Stimulated activated CD4-positive, alpha-beta T cell treated with anti-CD3 and anti-CD28 coated beads, Interleukin-15, amount 100 ng/mL, for 1 hour (primary cell): ENCODE measurements at regions not wholly inside any gene's neighbourhood (a gene's known extent, or its start where the extent isn't known, plus 50 kb on each side); places are given as distances from the start of the nearest gene placed in this dataset.

ENCODE experiments used
- DNase-seq, 2 donors: peaks; one replicate each; pipeline ENCODE4 v3.0.0-alpha.2; 2020; ENCODE audit warnings: low read depth in 1 of 2, low spot score in 1 of 2

- no peak for DNase-seq
Observed at GRCh38 chr9:38286766-38287165, 105.7 kb upstream of the ALDH1B1 start.

DNA sequence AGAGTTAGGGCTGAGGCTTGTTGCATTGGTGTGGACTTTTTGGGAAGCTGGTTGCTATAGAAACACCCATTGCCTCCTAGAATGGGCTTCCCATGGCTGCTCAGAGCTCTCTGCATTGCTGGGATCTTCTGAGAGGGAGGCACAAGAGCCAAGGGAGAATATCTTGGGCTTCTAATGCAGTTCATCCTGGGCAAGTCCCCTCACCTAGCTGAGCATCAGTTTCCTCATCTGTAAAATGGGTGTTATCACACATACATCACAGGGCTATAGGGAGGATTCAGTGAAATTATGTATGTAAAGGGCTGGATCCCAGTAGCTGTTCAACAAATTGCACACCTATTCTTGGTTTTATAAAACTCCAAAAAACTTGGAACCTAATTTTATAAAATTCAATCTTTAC is 106.1 kb upstream of the ALDH1B1 start:
- no peak for DNase-seq

DNA sequence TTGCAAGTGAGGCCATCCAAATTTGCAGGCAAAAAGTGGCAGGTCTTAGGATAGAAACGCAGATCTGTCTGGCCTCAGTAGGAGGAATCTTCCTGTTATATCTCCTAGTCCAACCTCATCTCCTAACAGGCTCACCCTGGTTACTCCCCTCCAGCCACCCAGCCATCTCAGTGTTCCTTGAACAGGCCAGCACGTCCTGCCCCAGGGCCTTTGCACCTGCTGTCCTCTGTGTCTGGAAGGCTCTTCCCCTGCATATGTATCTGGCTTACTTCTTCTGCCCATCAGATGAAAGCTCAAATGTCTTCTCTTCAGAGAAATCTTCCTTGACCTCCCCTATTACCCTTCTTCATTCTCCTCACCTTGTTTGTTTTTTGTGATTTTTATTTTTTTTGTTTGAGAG is 107.3 kb upstream of the ALDH1B1 start:
- DNase-seq = no peak

GRCh38 chr9:38284588-38285051 is 107.9 kb upstream of the ALDH1B1 start:
- no peak for DNase-seq

- DNase-seq = no peak
Observed at GRCh38 chr9:38284039-38284575, 108.4 kb upstream of the ALDH1B1 start.

DNA sequence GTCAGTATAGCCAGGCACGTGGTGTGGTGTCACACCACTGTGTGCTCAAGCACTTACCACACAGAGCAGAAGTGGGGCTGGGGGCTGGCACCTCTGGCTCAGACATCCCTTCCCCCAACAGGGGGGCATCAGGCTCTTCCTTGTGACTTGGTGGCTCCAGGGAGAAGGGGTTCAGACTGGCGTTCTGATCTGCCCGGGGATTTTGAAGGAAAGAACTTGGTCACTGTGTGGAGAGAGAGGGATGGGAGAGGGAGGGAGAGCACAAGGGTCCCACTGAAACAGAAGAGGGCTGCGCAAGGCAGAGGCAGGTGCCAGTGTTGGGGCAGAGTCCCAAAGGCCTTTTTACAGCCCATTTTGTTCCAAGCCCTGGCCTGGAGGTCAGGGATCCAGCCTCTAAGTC is 109.7 kb upstream of the ALDH1B1 start:
- no peak for DNase-seq

DNA sequence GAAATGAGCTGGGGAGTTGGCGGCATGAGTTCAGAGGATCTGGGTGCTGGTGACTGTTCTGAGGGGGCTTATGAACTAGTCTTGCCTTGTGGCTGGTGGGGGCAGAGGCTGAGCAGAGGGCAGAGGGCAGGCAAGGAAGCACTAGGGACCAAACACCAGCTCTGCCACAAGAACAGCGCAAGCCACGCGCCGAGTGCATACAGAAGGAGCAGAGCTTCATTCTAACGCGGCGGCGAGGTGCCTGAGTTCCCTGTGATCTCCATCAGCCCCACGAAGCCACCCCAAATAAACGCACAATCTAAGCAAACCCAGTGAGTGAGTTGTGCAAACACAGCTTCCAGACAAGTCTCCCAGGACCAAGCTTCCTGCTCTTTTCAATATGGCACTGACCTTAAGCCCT is 110.6 kb upstream of the ALDH1B1 start:
- DNase-seq = no peak

DNA sequence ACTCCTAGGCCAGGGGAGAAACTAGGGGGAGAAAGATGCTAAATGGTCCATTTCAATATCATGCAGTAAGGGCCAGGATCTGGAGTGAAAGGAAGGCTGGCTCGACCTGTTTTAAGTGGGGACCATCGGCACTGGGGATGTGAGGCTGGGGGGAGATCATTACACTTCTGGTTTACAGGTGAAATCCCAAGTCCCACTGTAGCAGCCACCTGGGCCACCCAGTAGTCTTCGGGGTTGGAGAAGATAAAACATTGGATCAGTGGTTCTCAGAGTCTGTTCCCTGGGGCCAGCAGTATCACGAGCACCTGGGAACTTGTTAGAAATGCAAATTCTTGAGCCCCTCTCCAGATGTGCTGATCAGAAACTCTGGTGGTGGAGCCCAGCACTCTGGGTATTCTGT is 111.3 kb upstream of the ALDH1B1 start:
- DNase-seq = no peak

GRCh38 chr9:38280251-38280800 is 112.2 kb upstream of the ALDH1B1 start:
- DNase-seq = no peak

- DNase-seq = no peak
Observed at GRCh38 chr9:38278931-38279679, 113.4 kb upstream of the ALDH1B1 start.

- no peak for DNase-seq
Observed at GRCh38 chr9:38278457-38278856, 114.0 kb upstream of the ALDH1B1 start.

- no peak for DNase-seq
Observed at GRCh38 chr9:38277601-38278200, 114.8 kb upstream of the ALDH1B1 start.

GRCh38 chr9:38276771-38277439 is 115.6 kb upstream of the ALDH1B1 start:
- no peak for DNase-seq

- no peak for DNase-seq
Observed at GRCh38 chr9:38274800-38275199, 117.7 kb upstream of the ALDH1B1 start.

DNA sequence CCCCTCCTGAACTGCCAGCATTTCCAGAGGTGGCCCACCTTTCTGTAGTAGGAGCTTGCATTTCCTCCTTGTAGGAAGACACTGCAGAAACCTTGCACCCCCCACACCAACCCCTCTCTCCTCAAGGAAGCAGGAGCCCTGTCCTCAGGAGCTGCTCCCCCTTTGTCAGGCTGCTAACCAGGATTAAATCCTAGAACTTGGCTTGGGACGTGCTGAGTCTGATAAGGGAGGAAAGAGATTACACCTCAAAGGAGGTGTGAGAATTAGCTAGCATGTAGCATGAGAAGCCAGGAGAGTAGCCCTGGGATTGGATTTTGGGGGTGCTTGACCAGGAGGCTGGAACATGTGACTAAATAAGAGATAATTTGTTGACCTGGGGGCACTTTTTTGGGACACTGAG is 119.8 kb upstream of the ALDH1B1 start:
- DNase-seq = no peak

- DNase-seq = no peak
Observed at GRCh38 chr9:38271666-38272241, 120.7 kb upstream of the ALDH1B1 start.

DNA sequence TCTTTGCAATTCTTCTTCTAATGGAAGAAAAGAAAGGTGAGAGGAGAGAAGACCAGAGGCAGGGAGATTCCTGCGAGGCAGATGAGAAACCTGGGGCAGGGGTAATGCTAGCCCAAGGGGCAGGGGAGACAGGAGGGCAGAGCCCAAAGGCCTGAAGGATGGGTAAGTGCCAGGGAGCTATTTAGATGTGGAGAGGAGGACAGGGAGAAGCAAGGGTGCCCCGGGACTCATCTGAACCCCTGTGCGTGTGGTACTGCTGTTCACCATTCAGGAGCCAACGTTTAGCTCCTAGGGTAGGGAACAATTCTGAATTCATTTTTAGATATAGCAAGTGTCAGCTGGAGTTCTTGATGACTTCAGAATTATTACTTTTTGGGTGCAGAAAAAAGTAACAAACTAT is 122.7 kb upstream of the ALDH1B1 start:
- DNase-seq = no peak

GRCh38 chr9:38263532-38263931 is 129.0 kb upstream of the ALDH1B1 start:
- no peak for DNase-seq

DNA sequence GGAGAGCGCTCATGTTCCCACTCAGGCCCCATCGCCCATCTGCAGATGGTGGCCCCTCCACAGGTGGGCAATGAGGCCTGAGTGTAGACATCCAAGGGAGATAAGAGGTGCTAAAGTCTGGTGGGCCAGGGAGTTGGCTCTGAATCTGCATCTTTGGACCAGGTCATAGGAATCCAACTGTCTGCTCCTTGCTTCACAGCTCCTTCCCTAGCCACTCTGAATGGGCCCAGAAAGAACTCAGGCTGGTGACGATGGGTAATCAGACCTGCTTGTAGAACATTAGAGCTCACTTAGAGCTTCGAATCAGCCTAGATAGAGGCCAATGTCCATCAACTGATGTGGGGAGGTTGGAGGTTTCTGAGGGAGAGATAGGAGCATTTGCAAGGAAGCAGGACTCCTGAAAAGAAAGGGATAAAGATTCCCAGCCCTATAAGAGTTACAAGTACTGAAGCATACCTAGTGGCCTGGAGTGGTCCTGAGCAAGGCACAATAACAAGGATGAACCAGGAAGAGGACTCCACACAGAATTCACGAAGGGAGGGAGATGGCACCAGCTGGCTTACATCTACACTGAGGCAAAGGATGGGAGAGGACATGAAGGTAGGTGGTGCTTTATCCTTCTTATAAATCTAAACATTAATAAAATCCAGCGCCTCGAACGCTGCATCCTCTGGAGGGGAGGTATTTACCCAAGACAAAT is 132.8 kb upstream of the ALDH1B1 start:
- no peak for DNase-seq

DNA sequence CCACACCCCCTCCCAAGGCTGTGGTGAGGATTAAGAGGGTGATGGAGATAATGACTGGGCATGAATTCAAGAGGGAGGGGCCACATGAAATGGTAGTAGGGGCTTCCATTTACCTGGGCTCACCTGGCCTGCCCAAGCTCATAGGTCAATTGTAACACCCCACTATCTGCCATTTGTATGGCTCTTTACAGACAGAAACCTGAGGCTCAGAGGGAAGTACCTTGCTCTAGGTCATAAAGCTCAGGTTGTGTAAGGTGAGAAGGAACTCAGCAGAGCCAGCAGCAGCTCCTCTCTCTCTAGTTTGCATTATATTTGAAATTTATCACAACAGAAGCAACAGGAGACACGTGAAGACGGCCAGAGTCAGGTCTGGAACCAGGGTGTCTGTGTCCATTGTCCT is 133.4 kb upstream of the ALDH1B1 start:
- DNase-seq = no peak
